LNCAP (cell line): ENCODE measurements at regions not wholly inside any gene's neighbourhood (a gene's known extent, or its start where the extent isn't known, plus 50 kb on each side); places are given as distances from the start of the nearest gene placed in this dataset.
A peak's percentile ranks its signal among the peaks of the same experiment; 100 is the strongest.

Source experiments
- CTCF ChIP-seq: fragments of 450-650 bp; IDR thresholded peaks from 2 replicates; pipeline ENCODE4 v1.5.1; 2017; ENCODE audit warnings: mild to moderate bottlenecking

- peak; percentile 76 for TF ChIP-seq CTCF
These were observed 53.1 kb upstream of the HMCN1 start for GRCh38 chr1:185681034-185681633.

- TF ChIP-seq CTCF, result no peak
These were observed 53.7 kb upstream of the HMCN1 start for GRCh38 chr1:185680453-185680852.

GRCh38 chr1:185679220-185679619 lies 55.0 kb upstream of the HMCN1 start:
- no peak for TF ChIP-seq CTCF

- no peak for TF ChIP-seq CTCF
These were observed 57.2 kb upstream of the HMCN1 start for GRCh38 chr1:185676969-185677368.

GRCh38 chr1:185674201-185674600 lies 60.0 kb upstream of the HMCN1 start:
- no peak for TF ChIP-seq CTCF

- TF ChIP-seq CTCF, result no peak
These were observed 61.4 kb upstream of the HMCN1 start for GRCh38 chr1:185672719-185673360.

GRCh38 chr1:185670187-185670627 lies 64.0 kb upstream of the HMCN1 start:
- peak; percentile 43; the same call in 1 of the 2 replicates for TF ChIP-seq CTCF
